ENCODE measurements at regions not wholly inside any gene's neighbourhood (a gene's known extent, or its start where the extent isn't known, plus 50 kb on each side); places are given as distances from the start of the nearest gene placed in this dataset.
"Not testable (repeated sequence)": the region's sequence is repeated elsewhere in the genome, so short reads cannot be mapped to it uniquely, and the experiment has no call there.

GRCh38 chr9:75532233-75533050 lies 358.0 kb upstream of the PCSK5 start:
- Mint-ChIP-seq H3K9me3 (no peaks in the 10 kb centered on the region), H3K27ac (no peak overlapping the region), H3K36me3 (no peaks in the 10 kb centered on the region), H3K27me3 (no peaks in the 10 kb centered on the region), H3K4me1 (no peaks in the 10 kb centered on the region), H3K4me3 (no peak overlapping the region)
- no peak for DNase-seq
- ATAC-seq (replicated peaks), result no peak

DNA sequence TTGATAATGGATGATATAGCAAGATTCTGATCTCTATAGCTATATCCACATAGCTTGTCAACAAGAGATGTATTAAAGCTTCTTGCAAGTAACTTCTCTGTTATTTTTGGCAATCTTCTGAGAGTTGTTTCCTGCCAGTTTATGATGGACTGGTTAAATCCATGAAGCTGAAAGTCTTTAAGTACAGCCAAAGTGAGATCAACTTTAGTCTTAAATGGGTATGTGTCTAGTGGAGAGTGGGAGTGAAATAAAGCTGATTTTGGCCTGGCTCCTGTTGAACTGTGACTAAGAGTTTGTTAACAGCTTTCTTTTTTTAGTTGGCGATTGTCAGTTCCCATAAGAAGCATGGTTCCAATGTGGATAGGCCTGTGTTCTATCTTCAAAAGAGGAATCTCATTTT lies 350.9 kb upstream of the PCSK5 start:
- Mint-ChIP-seq H3K36me3 (no peaks in the 10 kb centered on the region), H3K4me3 (no peak overlapping the region), H3K4me1 (no peaks in the 10 kb centered on the region), H3K9me3 (no peaks in the 10 kb centered on the region), H3K27ac (no peak overlapping the region), H3K27me3 (peaks cover 0 to 4% of the 10 kb centered on the region in 2 donors)
- ATAC-seq (replicated peaks) (no peak), DNase-seq (no peak)

DNA sequence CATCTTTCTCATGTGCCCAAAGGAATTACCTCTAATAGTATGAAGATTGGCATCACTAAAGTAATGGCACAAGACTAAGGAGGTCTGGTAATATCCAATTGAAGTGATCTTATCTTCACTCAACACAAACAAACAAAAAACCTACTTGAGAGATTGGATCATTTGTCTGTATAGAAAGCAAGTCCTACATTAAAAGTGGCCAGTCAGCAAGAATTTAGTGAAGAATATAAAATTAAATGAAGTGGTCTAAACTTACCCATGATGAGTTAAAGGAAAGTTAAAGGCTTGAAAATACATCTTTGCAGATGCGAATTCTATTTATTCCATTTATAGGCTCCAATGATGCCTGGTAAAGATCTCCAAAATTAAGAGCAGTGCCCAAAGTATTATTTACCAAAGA lies 350.3 kb upstream of the PCSK5 start:
- DNase-seq, result no peak
- no peak for ATAC-seq (replicated peaks)
- Mint-ChIP-seq H3K36me3 (no peaks in the 10 kb centered on the region), H3K9me3 (no peaks in the 10 kb centered on the region), H3K4me1 (no peaks in the 10 kb centered on the region), H3K27ac (no peak overlapping the region), H3K27me3 (peaks cover 0 to 4% of the 10 kb centered on the region in 2 donors), H3K4me3 (no peak overlapping the region)

- Mint-ChIP-seq H3K36me3 (no peaks in the 10 kb centered on the region), H3K9me3 (peaks cover 0 to 1% of the 10 kb centered on the region in 2 donors), H3K27ac (no peak overlapping the region), H3K4me3 (no peak overlapping the region), H3K4me1 (no peaks in the 10 kb centered on the region), H3K27me3 (peaks cover 0 to 4% of the 10 kb centered on the region in 2 donors)
- ATAC-seq (replicated peaks), result no peak
- no peak for DNase-seq
Observed at GRCh38 chr9:75541734-75542133, 348.7 kb upstream of the PCSK5 start.

- Mint-ChIP-seq H3K9me3 (peaks cover 0 to 3% of the 10 kb centered on the region in 2 donors), H3K27ac (no peak overlapping the region), H3K36me3 (no peaks in the 10 kb centered on the region), H3K27me3 (peaks cover 0 to 4% of the 10 kb centered on the region in 2 donors), H3K4me3 (no peak overlapping the region), H3K4me1 (no peaks in the 10 kb centered on the region)
- DNase-seq (no peak), ATAC-seq (replicated peaks) (no peak)
Observed at GRCh38 chr9:75544815-75545214, 345.7 kb upstream of the PCSK5 start.

DNA sequence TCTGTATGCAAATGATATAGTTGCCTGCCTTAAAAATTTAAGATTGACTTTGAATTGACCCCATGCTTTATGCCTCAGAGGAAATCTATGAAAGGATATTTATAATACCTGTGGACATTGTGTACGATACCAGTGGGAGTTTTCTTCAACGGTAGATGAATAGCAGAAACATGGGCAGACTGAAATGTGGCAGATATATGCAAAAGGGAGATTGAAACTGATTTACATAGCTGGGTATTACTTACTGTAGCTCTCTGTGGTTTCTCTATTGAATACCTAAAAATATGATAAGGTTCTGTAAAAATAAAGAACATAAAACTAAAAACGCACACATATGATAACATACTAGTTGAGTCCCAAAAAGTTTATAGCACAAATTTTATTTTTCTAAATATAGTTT lies 345.2 kb upstream of the PCSK5 start:
- H3K36me3 Mint-ChIP-seq, result no peaks in the 10 kb centered on the region
- peaks cover 0 to 4% of the 10 kb centered on the region in 2 donors for H3K27me3 Mint-ChIP-seq
- no peak overlapping the region for H3K27ac Mint-ChIP-seq
- H3K4me1 Mint-ChIP-seq, result no peaks in the 10 kb centered on the region
- ATAC-seq (replicated peaks), result no peak
- DNase-seq, result no peak
- no peak overlapping the region for H3K4me3 Mint-ChIP-seq
- peaks cover 0 to 3% of the 10 kb centered on the region in 2 donors for H3K9me3 Mint-ChIP-seq

DNA sequence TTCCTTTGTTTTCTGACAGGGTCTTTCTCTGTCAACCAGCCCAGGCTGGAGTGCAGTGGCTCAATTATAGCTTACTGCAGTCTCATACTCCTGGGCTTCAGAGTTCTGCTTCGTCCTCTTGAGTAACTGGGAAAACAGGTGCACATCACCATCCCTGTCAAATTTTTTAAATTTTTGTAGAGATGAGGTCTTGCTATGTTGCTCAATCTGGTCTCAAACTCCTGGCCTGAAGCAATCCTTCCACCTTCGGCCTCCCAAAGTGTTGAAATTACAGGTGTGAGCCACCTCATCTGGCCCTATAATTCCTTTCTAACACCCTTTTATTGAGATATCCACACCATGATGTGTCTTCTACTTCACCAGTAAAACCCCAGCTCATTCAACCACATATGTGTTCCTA lies 341.6 kb upstream of the PCSK5 start:
- Mint-ChIP-seq H3K4me3 (no peak overlapping the region), H3K9me3 (peaks cover 0 to 3% of the 10 kb centered on the region in 2 donors), H3K27ac (no peak overlapping the region), H3K36me3 (no peaks in the 10 kb centered on the region), H3K27me3 (no peaks in the 10 kb centered on the region), H3K4me1 (no peaks in the 10 kb centered on the region)
- DNase-seq, result no peak
- no peak for ATAC-seq (replicated peaks)

DNA sequence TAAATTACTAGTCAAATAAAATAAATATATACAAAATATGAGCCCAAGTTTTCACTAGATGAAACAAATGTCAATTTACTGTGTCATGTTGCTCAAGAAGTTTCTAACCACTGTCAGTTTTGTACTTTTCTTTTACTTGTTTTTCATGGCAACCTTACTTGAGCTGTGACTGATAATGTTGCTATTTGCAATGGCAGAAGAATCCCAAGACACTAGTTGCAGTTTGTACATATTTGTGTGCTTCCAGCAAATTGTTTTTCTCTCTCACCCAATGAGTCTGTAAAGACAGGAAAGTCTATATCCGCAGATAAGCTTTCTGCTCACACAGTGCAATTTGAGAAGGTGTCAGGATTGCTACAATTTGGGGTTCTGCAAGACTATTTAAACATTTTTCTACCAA lies 338.6 kb upstream of the PCSK5 start:
- Mint-ChIP-seq H3K4me3 (no peak overlapping the region), H3K4me1 (no peaks in the 10 kb centered on the region), H3K36me3 (no peaks in the 10 kb centered on the region), H3K9me3 (peaks cover 2% of the 10 kb centered on the region in 2 donors), H3K27me3 (no peaks in the 10 kb centered on the region), H3K27ac (no peak overlapping the region)
- DNase-seq (no peak), ATAC-seq (replicated peaks) (no peak)

- H3K4me3 Mint-ChIP-seq, result no peak overlapping the region
- no peaks in the 10 kb centered on the region for H3K27me3 Mint-ChIP-seq
- peaks cover 3 to 6% of the 10 kb centered on the region in 2 donors for H3K9me3 Mint-ChIP-seq
- H3K36me3 Mint-ChIP-seq, result no peaks in the 10 kb centered on the region
- DNase-seq, result no peak
- H3K4me1 Mint-ChIP-seq, result no peaks in the 10 kb centered on the region
- H3K27ac Mint-ChIP-seq, result no peak overlapping the region
- no peak for ATAC-seq (replicated peaks)
Observed at GRCh38 chr9:75552941-75553340, 337.5 kb upstream of the PCSK5 start.

DNA sequence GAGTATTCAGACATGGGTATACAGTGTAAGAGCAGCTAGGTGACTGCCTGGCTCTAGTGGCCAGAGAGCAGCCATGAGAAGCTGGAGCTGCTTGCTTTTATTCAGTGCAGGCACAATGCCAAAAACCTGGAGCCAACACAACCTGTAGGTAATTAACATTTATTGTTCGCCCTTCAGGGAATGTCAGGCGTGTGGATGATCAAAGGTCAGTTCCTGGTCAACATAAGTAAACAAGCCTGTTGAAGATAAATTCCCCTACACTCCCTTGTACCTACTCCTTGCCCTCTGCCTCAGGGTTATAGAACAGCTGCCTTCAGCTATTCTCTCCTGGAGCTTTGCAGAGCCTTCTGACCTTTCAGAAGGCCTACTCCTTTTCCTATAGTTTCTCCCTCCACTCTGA lies 323.7 kb upstream of the PCSK5 start:
- H3K36me3 Mint-ChIP-seq; ATAC-seq (replicated peaks); H3K27me3 Mint-ChIP-seq; H3K4me1 Mint-ChIP-seq; H3K9me3 Mint-ChIP-seq; DNase-seq; H3K27ac Mint-ChIP-seq; H3K4me3 Mint-ChIP-seq: not testable (repeated sequence)

DNA sequence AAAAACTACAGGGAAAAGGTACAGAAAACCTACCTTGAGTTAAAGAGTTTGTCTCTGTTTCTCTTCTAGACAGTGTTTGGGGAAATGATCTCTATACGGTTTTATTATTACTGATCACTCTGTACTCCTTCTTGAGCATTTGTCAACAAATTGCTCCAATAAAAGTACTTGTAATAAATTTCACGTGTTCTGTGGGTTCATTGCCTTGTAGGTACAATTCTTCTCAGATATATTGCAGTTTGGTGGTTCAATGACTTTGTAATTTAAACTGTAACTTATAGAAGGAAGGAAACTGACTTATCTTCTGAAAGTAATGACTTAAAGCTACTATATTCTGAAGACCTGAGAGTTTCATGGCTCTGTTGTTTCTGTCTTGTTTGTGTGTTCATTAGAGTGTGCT lies 319.9 kb upstream of the PCSK5 start:
- Mint-ChIP-seq H3K36me3 (no peaks in the 10 kb centered on the region), H3K27me3 (no peaks in the 10 kb centered on the region), H3K4me1 (no peaks in the 10 kb centered on the region), H3K9me3 (peaks cover 0 to 2% of the 10 kb centered on the region in 2 donors), H3K4me3 (no peak overlapping the region), H3K27ac (no peak overlapping the region)
- no peak for ATAC-seq (replicated peaks)
- DNase-seq, result no peak

GRCh38 chr9:75574569-75574968 lies 315.9 kb upstream of the PCSK5 start:
- Mint-ChIP-seq H3K36me3 (no peaks in the 10 kb centered on the region), H3K4me3 (no peak overlapping the region), H3K9me3 (peaks cover 0 to 2% of the 10 kb centered on the region in 2 donors), H3K4me1 (no peaks in the 10 kb centered on the region), H3K27ac (no peak overlapping the region), H3K27me3 (no peaks in the 10 kb centered on the region)
- no peak for DNase-seq
- ATAC-seq (replicated peaks), result no peak

- no peaks in the 10 kb centered on the region for H3K27me3 Mint-ChIP-seq
- H3K9me3 Mint-ChIP-seq, result no peaks in the 10 kb centered on the region
- DNase-seq (no peak), ATAC-seq (replicated peaks) (no peak)
- H3K27ac Mint-ChIP-seq, result no peak overlapping the region
- no peaks in the 10 kb centered on the region for H3K4me1 Mint-ChIP-seq
- no peaks in the 10 kb centered on the region for H3K36me3 Mint-ChIP-seq
- H3K4me3 Mint-ChIP-seq, result no peak overlapping the region
Observed at GRCh38 chr9:75582870-75583269, 307.6 kb upstream of the PCSK5 start.

GRCh38 chr9:75588808-75589207 lies 301.7 kb upstream of the PCSK5 start:
- Mint-ChIP-seq H3K4me3 (no peak overlapping the region), H3K36me3 (no peaks in the 10 kb centered on the region), H3K27ac (no peak overlapping the region), H3K9me3 (peaks cover 2 to 6% of the 10 kb centered on the region in 2 donors), H3K27me3 (no peaks in the 10 kb centered on the region), H3K4me1 (no peaks in the 10 kb centered on the region)
- no peak for ATAC-seq (replicated peaks)
- DNase-seq, result no peak

GRCh38 chr9:75589497-75589896 lies 301.0 kb upstream of the PCSK5 start:
- H3K4me1 Mint-ChIP-seq, result no peaks in the 10 kb centered on the region

More at GRCh38 chr9:75589497-75589896, 301.0 kb upstream of the PCSK5 start:
- no peak for ATAC-seq (replicated peaks)
- Mint-ChIP-seq H3K4me3 (no peak overlapping the region), H3K9me3 (peaks cover 4 to 6% of the 10 kb centered on the region in 2 donors), H3K27me3 (no peaks in the 10 kb centered on the region), H3K36me3 (no peaks in the 10 kb centered on the region), H3K27ac (no peak overlapping the region)
- DNase-seq, result no peak
